ENCODE measurements at regions not wholly inside any gene's neighbourhood (a gene's known extent, or its start where the extent isn't known, plus 50 kb on each side); places are given as distances from the start of the nearest gene placed in this dataset.
A peak's percentile ranks its signal among the peaks of the same experiment; 100 is the strongest.

DNA sequence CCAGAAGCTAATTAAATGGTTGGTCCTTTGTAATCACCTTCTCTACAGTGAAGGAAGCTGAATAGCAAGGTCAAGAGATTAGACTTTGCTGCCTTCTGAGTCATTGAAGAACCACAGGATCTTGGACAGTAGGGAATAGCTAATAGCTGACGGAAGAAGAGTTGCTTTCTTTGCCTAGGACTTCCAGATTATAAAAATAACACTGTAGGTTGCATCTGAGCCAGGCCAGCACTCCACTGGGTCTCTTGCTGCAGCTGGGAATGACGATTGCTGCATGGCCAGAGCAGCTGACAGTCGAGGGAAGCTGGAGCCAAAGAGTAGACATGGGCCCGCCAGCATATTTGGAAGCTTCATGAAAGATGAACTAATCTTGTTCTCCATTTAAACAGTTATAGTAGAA lies 81.5 kb upstream of the KCNMB2 start:
- WGBS, 2 donors = 57% methylated on average over 4 of the region's 4 CpGs
- no peak overlapping the region for H3K4me3 ChIP-seq
- no peaks in the 10 kb centered on the region for H3K4me1 ChIP-seq
- no peaks in the 10 kb centered on the region for H3K9me3 ChIP-seq
- no peak overlapping the region for H3K27ac ChIP-seq
- no peaks in the 10 kb centered on the region for H3K27me3 ChIP-seq
- intact Hi-C loops (cut with DNase I; ENCODE audit: low total_unique reads) = loop anchor here (10.0 kb wide), 1 partner anchor 500 kb away; no protein-coding TSS in a partner anchor
- TF ChIP-seq POLR2A (IDR thresholded peaks at IDR 0.05) = no peak
- TF ChIP-seq, protein P1, sequence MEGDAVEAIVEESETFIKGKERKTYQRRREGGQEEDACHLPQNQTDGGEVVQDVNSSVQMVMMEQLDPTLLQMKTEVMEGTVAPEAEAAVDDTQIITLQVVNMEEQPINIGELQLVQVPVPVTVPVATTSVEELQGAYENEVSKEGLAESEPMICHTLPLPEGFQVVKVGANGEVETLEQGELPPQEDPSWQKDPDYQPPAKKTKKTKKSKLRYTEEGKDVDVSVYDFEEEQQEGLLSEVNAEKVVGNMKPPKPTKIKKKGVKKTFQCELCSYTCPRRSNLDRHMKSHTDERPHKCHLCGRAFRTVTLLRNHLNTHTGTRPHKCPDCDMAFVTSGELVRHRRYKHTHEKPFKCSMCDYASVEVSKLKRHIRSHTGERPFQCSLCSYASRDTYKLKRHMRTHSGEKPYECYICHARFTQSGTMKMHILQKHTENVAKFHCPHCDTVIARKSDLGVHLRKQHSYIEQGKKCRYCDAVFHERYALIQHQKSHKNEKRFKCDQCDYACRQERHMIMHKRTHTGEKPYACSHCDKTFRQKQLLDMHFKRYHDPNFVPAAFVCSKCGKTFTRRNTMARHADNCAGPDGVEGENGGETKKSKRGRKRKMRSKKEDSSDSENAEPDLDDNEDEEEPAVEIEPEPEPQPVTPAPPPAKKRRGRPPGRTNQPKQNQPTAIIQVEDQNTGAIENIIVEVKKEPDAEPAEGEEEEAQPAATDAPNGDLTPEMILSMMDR (IDR thresholded peaks at IDR 0.05) = no peak
- no peaks in the 10 kb centered on the region for H3K36me3 ChIP-seq (ENCODE audit: low read depth, missing control alignments)
- peak; percentile 58 for DNase-seq

DNA sequence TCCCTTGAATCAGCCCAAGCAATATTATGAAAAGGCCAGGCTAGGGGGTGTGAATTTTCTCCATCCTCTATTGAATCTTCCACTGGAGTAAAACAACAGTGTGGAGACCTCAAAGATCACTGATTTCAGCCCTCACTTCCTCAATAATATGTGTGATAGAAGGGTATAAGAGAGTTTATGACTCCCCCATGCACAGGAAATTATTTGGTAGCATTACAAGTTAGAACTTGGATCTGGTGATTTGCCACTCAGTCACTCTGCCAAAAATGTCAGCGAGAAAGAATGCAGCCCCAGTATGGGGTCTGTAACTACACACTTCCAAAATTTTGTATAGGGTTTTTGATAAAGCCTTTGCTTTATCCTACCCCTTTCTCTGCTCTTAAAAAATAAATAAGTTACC lies 81.0 kb upstream of the KCNMB2 start:
- Histone ChIP-seq H3K27ac (no peak overlapping the region), H3K9me3 (no peaks in the 10 kb centered on the region), H3K4me3 (no peak overlapping the region), H3K4me1 (no peaks in the 10 kb centered on the region), H3K36me3 (ENCODE audit: low read depth, missing control alignments) (no peaks in the 10 kb centered on the region), H3K27me3 (no peaks in the 10 kb centered on the region)
- WGBS, 2 donors = 57 to 77% methylated on average over 1 of the region's 1 CpG
- intact Hi-C loops (cut with DNase I; ENCODE audit: low total_unique reads) = loop anchor here (10.0 kb wide), 1 partner anchor 500 kb away; no protein-coding TSS in a partner anchor
- TF ChIP-seq POLR2A (IDR thresholded peaks at IDR 0.05) = no peak
- TF ChIP-seq, protein P1 (IDR thresholded peaks at IDR 0.05) = no peak
- no peak for DNase-seq

DNA sequence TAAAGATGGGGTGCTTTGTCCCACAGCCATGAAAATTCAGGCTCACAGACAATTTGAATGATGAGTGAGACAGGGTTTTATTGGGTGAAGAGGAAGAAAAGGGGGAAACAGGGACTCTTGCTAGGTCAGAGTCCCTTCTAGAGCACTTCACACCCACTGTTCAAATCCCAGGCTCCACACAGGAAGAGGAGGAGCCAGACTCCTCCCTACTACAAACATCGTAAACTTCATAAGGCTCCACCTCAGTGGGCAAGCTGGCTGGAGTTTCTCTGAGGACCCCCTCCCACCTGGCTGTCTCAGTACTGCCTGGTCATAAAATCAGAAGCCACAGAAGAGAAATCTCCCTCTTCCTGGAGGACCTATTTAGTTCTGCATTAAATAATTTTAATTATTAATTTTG lies 80.3 kb upstream of the KCNMB2 start:
- Histone ChIP-seq H3K4me3 (no peak overlapping the region), H3K36me3 (ENCODE audit: low read depth, missing control alignments) (no peaks in the 10 kb centered on the region), H3K4me1 (no peaks in the 10 kb centered on the region), H3K27ac (no peak overlapping the region), H3K9me3 (no peaks in the 10 kb centered on the region), H3K27me3 (no peaks in the 10 kb centered on the region)
- intact Hi-C loops (cut with DNase I; ENCODE audit: low total_unique reads) = loop anchor here (10.0 kb wide), 1 partner anchor 499 kb away; no protein-coding TSS in a partner anchor
- TF ChIP-seq, protein P1 (IDR thresholded peaks at IDR 0.05) = no peak
- TF ChIP-seq POLR2A (IDR thresholded peaks at IDR 0.05) = no peak
- WGBS, 2 donors = 67 to 80% methylated on average over 1 of the region's 1 CpG
- no peak for DNase-seq

DNA sequence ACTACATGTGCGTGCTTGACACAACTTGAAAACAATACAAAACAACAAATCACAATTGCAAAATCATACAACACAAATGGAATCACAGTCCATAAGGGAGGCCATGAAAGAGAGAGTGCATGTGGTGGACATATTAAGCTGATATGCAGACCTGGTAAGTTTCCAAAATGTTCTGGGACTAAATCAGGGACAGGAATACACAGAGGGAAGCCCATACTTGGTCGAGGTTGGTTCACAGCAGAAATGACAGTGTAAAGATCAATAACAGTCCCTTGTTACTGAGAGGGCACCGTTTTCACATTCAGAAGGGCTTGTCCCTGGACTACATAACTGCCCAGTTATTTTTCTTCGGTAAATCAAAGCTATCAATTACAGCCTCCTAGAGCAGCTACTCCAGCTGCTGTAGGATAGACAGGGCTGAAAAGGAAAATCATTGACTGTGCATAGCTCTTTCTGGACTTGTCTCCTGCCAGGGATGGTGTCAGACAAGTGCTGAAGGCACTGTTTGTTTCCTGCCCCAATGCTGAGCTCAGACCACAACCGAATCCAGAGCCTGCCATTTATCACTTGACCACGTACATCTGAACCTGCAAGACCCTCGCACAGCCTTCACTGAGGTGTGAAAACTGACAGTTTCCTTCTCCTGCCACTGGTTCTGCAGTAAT lies 79.5 kb upstream of the KCNMB2 start:
- Histone ChIP-seq H3K4me1 (no peaks in the 10 kb centered on the region), H3K36me3 (ENCODE audit: low read depth, missing control alignments) (no peaks in the 10 kb centered on the region), H3K27ac (no peak overlapping the region), H3K27me3 (no peaks in the 10 kb centered on the region), H3K9me3 (no peaks in the 10 kb centered on the region), H3K4me3 (no peak overlapping the region)
- WGBS, 2 donors = 34 to 37% methylated on average over 7 of the region's 7 CpGs
- TF ChIP-seq, protein P1 (IDR thresholded peaks at IDR 0.05) = no peak
- no peak for TF ChIP-seq POLR2A (IDR thresholded peaks at IDR 0.05)
- no peak for DNase-seq
- intact Hi-C loops (cut with DNase I; ENCODE audit: low total_unique reads) = loop anchor here (10.0 kb wide), 1 partner anchor 498 kb away; no protein-coding TSS in a partner anchor

DNA sequence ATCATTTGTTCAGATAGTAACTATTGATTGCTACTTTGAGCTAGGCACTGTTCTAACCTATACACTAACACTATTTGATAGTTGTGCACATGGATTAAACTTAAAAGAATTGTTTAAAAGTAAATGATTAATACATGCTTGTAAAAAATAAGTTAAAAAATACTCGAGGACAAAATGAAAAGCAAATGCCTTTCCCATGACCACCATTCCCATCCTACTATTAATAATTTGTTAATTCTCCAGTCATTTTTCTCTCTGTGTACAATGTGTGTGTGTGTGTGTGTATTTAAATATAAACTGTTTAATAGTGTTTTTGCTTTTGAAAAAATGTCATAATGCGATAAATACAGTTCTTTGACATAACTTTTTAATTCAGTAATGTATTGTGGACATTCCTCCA lies 78.7 kb upstream of the KCNMB2 start:
- H3K9me3 ChIP-seq = no peaks in the 10 kb centered on the region
- H3K4me1 ChIP-seq = no peaks in the 10 kb centered on the region
- no peak for DNase-seq
- intact Hi-C loops (cut with DNase I; ENCODE audit: low total_unique reads) = loop anchor here (10.0 kb wide), 1 partner anchor 497 kb away; no protein-coding TSS in a partner anchor
- no peak for TF ChIP-seq POLR2A (IDR thresholded peaks at IDR 0.05)
- TF ChIP-seq, protein P1 (IDR thresholded peaks at IDR 0.05) = no peak
- no peaks in the 10 kb centered on the region for H3K36me3 ChIP-seq (ENCODE audit: low read depth, missing control alignments)
- H3K27me3 ChIP-seq = no peaks in the 10 kb centered on the region
- no peak overlapping the region for H3K27ac ChIP-seq
- 73 to 74% methylated on average over 2 of the region's 2 CpGs for WGBS, 2 donors
- H3K4me3 ChIP-seq = no peak overlapping the region

All from testis (tissue), 2 donors.